GM21825 (cell line): ENCODE measurements at regions not wholly inside any gene's neighbourhood (a gene's known extent, or its start where the extent isn't known, plus 50 kb on each side); places are given as distances from the start of the nearest gene placed in this dataset.
"Not testable (repeated sequence)": the region's sequence is repeated elsewhere in the genome, so short reads cannot be mapped to it uniquely, and the experiment has no call there.

Source experiments
- ATAC-seq: cut with Tn5 transposase; IDR thresholded peaks from one replicate; pipeline ENCODE4 v1.9.1; 2021; ENCODE audit warnings: mild to moderate bottlenecking, moderate library complexity; ENCODE audit not compliant: unreplicated experiment

- no peak for ATAC-seq
Observed at GRCh38 chr13:52931539-52932431, 83.3 kb upstream of the PCDH8 start.

- no peak for ATAC-seq
Observed at GRCh38 chr13:52931131-52931530, 82.7 kb upstream of the PCDH8 start.

GRCh38 chr13:52929846-52930245, 81.4 kb upstream of the PCDH8 start:
- ATAC-seq: no peak

- ATAC-seq: no peak
Observed at GRCh38 chr13:52926971-52927370, 78.5 kb upstream of the PCDH8 start.

GRCh38 chr13:52925775-52926285, 77.4 kb upstream of the PCDH8 start:
- ATAC-seq: no peak

GRCh38 chr13:52925251-52925650, 76.8 kb upstream of the PCDH8 start:
- ATAC-seq: no peak

GRCh38 chr13:52924289-52925148, 76.1 kb upstream of the PCDH8 start:
- ATAC-seq: no peak

- ATAC-seq: no peak
Observed at GRCh38 chr13:52922961-52923360, 74.5 kb upstream of the PCDH8 start.

- peak; percentile 97 for ATAC-seq
Observed at GRCh38 chr13:52921194-52921593, 72.8 kb upstream of the PCDH8 start.

- no peak for ATAC-seq
Observed at GRCh38 chr13:52916486-52916990, 68.1 kb upstream of the PCDH8 start.

GRCh38 chr13:52911340-52911739, 62.9 kb upstream of the PCDH8 start:
- no peak for ATAC-seq

- ATAC-seq: not testable (repeated sequence)
Observed at GRCh38 chr13:52910318-52910717, 61.9 kb upstream of the PCDH8 start.

GRCh38 chr13:52906122-52906903, 57.9 kb upstream of the PCDH8 start:
- no peak for ATAC-seq

GRCh38 chr13:52905701-52906100, 57.3 kb upstream of the PCDH8 start:
- no peak for ATAC-seq

- peak; percentile 76 for ATAC-seq
Observed at GRCh38 chr13:52903320-52903719, 54.9 kb upstream of the PCDH8 start.

- no peak for ATAC-seq
Observed at GRCh38 chr13:52899206-52899605, 50.8 kb upstream of the PCDH8 start.
